ENCODE measurements at regions not wholly inside any gene's neighbourhood (a gene's known extent, or its start where the extent isn't known, plus 50 kb on each side); places are given as distances from the start of the nearest gene placed in this dataset.

- TF ChIP-seq ZBTB43 (CRISPR knock-in tag; IDR thresholded peaks at IDR 0.05): no peak
- no peak for TF ChIP-seq ZBTB17 (CRISPR knock-in tag; IDR thresholded peaks at IDR 0.05)
- no peak for TF ChIP-seq PRPF4 (IDR thresholded peaks at IDR 0.05; ENCODE audit: insufficient read depth, low read depth, low read length, poor library complexity, severe bottlenecking)
- no peak for TF ChIP-seq KAT7 (CRISPR knock-in tag; IDR thresholded peaks at IDR 0.05; ENCODE audit: borderline replicate concordance)
- TF ChIP-seq ZC3H8 (IDR thresholded peaks at IDR 0.05): no peak
- no peak for TF ChIP-seq CHD7 (IDR thresholded peaks at IDR 0.05; ENCODE audit: low read depth, low read length)
- TF ChIP-seq KLF6 (CRISPR knock-in tag; IDR thresholded peaks at IDR 0.05; ENCODE audit: borderline replicate concordance): peak; percentile 32; the same call in 1 of the 2 replicates
- no peak for TF ChIP-seq PTBP1 (IDR thresholded peaks at IDR 0.05; ENCODE audit: low read depth, low read length)
- no peak; the same call in 1 of the 2 replicates for TF ChIP-seq MAFF (IDR thresholded peaks at IDR 0.05; ENCODE audit: low read length)
- no peak for TF ChIP-seq ZFP1 (CRISPR knock-in tag; IDR thresholded peaks at IDR 0.05)
- TF ChIP-seq ETV6 (IDR thresholded peaks at IDR 0.05; ENCODE audit: borderline replicate concordance in 1 of 2, low read depth in 2 of 2, low read length in 1 of 2): no peak
- TF ChIP-seq ETV6 (CRISPR knock-in tag; IDR thresholded peaks at IDR 0.05; ENCODE audit: borderline replicate concordance): no peak
- no peak for TF ChIP-seq CBX8 (IDR thresholded peaks at IDR 0.05; ENCODE audit: borderline replicate concordance, extremely low read depth, low read depth, low read length, poor library complexity, severe bottlenecking)
- no peak for TF ChIP-seq PYGO2 (tag; IDR thresholded peaks at IDR 0.05)
- TF ChIP-seq ZNF77 (CRISPR knock-in tag; IDR thresholded peaks at IDR 0.05): no peak
- TF ChIP-seq ZC3H4 (CRISPR knock-in tag; IDR thresholded peaks at IDR 0.05; ENCODE audit: borderline replicate concordance): no peak
Measured at GRCh38 chr4:128468123-128468989, 180.7 kb upstream of the PGRMC2 start (continued).
